GM21576 (cell line): ENCODE measurements at regions not wholly inside any gene's neighbourhood (a gene's known extent, or its start where the extent isn't known, plus 50 kb on each side); places are given as distances from the start of the nearest gene placed in this dataset.

Experiments used
- ATAC-seq: cut with Tn5 transposase; IDR thresholded peaks from one replicate; pipeline ENCODE4 v1.9.1; 2021; ENCODE audit warnings: mild to moderate bottlenecking, moderate library complexity; ENCODE audit not compliant: unreplicated experiment

GRCh38 chr3:124429129-124429815 lies 301.0 kb upstream of the UMPS start:
- no peak for ATAC-seq

GRCh38 chr3:124431331-124431994 lies 298.8 kb upstream of the UMPS start:
- ATAC-seq: no peak

GRCh38 chr3:124434176-124434575 lies 296.1 kb upstream of the UMPS start:
- no peak for ATAC-seq

GRCh38 chr3:124435467-124435866 lies 294.8 kb upstream of the UMPS start:
- no peak for ATAC-seq

GRCh38 chr3:124438813-124439212 lies 291.4 kb upstream of the UMPS start:
- no peak for ATAC-seq

GRCh38 chr3:124439603-124440002 lies 290.6 kb upstream of the UMPS start:
- ATAC-seq: no peak

- no peak for ATAC-seq
These were observed 288.5 kb upstream of the UMPS start for GRCh38 chr3:124441766-124442165.

- ATAC-seq: no peak
These were observed 287.8 kb upstream of the UMPS start for GRCh38 chr3:124442463-124442862.

- ATAC-seq: no peak
These were observed 286.8 kb upstream of the UMPS start for GRCh38 chr3:124443446-124443845.

GRCh38 chr3:124444075-124444474 lies 286.2 kb upstream of the UMPS start:
- no peak for ATAC-seq

GRCh38 chr3:124444896-124445295 lies 285.4 kb upstream of the UMPS start:
- no peak for ATAC-seq

GRCh38 chr3:124447845-124448244 lies 282.4 kb upstream of the UMPS start:
- ATAC-seq: no peak

GRCh38 chr3:124448954-124449353 lies 281.3 kb upstream of the UMPS start:
- ATAC-seq: no peak

GRCh38 chr3:124450366-124450765 lies 279.9 kb upstream of the UMPS start:
- no peak for ATAC-seq

GRCh38 chr3:124451630-124452317 lies 278.5 kb upstream of the UMPS start:
- ATAC-seq: no peak

- no peak for ATAC-seq
These were observed 277.1 kb upstream of the UMPS start for GRCh38 chr3:124453189-124453588.

GRCh38 chr3:124455891-124456290 lies 274.4 kb upstream of the UMPS start:
- ATAC-seq: no peak

GRCh38 chr3:124456506-124456905 lies 273.7 kb upstream of the UMPS start:
- ATAC-seq: no peak

GRCh38 chr3:124459678-124460077 lies 270.6 kb upstream of the UMPS start:
- no peak for ATAC-seq

- no peak for ATAC-seq
These were observed 269.1 kb upstream of the UMPS start for GRCh38 chr3:124461126-124461525.

GRCh38 chr3:124461838-124462632 lies 268.2 kb upstream of the UMPS start:
- no peak for ATAC-seq
